ENCODE measurements at regions not wholly inside any gene's neighbourhood (a gene's known extent, or its start where the extent isn't known, plus 50 kb on each side); places are given as distances from the start of the nearest gene placed in this dataset.
"Not testable (repeated sequence)": the region's sequence is repeated elsewhere in the genome, so short reads cannot be mapped to it uniquely, and the experiment has no call there.

DNA sequence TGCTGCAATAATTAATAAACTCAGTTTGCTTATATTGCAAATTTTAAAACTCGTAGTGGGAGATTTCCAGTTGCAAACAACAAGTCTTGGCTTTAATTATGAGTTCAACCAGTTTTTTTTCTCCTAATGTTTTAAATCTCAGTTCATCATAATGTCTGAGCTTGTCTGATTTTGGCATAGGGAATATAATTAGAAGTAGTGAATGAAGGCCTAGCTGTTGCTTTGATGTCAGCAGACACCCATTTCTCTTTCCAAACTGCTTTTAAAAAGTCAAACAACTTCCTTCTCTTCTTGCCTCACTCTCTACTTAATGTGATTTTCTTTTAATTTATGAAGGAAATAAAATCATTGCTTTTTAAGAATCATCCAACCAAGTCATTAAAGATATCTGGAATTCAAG lies 1462.1 kb downstream of the DPP10 start:
- no peak for DNase-seq (ENCODE audit: low spot score)

DNA sequence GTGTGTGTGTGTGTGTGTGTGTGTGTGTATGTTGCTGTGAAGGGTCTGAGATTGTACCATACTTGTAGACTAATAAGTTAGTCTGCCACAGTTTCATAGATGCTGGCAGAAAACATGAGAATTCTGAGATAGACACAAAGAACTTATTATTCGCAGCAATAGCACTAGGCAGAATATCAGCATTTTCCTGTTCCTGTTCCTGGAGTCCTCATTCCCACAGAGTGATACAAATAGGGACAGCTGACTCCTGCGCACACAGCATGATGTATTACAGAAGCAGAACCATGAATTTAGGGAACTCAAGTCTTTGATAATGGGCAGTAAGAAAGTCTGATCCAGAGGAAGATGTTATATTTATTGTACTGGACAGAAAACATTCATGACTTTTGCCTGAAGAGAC lies 1466.3 kb downstream of the DPP10 start:
- no peak for DNase-seq (ENCODE audit: low spot score)

DNA sequence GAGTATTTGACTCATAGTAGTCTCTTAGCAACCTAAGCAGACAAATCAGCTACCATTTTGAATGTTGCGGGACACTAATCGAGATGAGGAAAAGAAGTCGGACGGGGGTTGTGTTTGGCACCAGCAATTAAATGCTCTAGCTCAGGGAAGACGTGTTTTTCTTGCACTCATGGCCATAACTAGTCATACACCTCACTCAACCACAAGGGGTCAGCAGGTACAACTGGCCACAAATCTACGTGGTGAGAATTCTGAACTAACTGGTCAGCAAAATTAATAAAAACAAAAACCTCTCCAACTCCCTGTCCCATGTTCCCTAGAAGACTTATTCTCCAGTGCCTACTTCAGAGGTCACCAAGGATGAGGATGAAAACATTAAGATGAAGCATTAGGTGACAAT lies 1467.8 kb downstream of the DPP10 start:
- no peak for DNase-seq (ENCODE audit: low spot score)

DNA sequence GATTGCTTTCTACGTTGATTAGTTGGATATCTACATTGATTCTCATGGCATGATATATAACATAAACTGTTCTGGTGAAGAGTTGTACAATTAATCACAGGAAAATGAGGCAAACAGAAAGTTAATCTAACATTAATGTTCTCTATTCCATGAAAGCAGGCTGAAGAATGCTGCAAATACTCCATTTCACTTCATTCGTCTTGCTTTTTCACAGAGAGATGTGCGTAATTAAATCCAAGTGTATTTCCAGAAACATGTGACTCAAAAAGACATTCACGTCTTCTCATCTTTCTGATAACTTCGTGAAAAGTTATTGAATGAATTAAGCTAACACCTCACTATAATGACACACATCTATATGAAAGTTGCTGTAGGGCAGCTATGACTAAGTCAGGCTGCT lies 1471.5 kb downstream of the DPP10 start:
- no peak for DNase-seq (ENCODE audit: low spot score)

DNA sequence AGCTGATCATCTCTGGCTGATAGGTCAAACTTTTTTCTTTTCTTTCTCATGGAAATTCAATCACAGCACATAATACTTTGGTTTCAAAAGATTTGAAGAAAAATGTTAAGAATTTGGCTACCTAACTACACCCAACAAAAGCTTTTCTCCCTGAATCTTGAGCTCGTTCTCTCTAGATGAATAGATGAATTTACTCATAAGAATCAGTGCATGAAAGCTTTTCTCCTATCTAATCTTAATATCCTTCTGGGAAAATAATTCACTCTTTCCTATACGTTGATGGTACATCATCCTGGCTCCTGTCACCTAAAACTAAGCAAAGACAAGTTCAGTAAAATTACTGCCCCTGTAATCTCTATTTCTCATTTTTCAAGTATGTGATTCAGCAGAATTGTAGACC lies 1479.1 kb downstream of the DPP10 start:
- DNase-seq (ENCODE audit: low spot score), result no peak

DNA sequence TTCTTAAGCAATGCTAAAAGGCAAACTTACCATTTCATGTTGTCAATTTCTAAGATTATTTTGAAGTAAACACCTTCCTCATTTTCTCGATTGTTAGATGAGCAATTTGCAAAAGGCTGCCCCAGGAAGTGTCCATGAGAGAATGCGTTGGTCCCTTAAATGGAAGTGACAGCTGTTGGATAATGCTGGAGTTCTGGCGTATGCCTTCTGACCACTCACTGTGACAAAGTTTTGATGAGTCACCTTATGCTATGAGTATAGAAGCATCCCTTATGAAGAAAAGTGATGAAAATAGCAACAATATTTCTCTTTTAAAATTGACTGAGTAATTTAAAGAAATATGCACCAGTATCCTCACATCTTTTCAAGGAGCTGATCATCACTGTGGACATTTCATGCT lies 1497.5 kb downstream of the DPP10 start:
- no peak for DNase-seq (ENCODE audit: low spot score)

DNA sequence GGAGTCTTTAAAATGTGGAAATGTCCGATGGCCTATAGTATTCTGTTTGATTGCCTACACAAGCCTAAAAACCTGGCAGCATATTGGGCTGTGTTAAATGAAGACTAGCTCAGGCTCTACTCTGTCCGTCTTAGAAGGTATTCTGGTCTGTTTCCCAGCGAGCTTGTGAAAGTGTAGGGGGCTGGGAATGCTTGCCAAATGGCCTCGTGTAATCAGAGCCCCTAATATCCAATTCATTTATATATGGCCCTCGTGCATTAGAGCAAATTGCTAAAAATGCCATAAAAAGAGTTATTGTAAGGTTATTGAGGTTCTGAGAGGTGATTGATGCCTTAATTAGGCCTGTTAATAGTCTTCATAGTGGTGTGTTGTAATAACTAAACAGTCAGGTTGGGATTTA lies 1500.4 kb downstream of the DPP10 start:
- no peak for DNase-seq (ENCODE audit: low spot score)

DNA sequence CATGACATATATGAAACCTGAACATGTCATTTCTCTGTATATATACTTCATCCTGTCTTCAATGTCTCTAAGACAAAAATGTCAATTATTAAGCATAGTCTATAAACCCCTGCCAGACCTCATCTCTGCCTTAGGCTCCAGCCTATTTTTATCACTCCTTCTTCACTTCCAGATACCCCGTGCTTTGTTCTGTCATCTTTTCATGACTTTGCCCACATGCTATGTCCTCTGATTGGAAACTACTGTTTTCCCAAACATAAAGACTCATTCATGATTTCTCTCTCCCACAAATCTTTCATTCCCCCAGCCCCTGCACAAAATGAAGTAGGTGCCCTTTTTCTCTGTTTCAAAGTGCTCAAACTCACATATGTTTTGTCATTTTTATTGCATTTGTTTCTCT lies 1503.9 kb downstream of the DPP10 start:
- DNase-seq (ENCODE audit: low spot score), result no peak

DNA sequence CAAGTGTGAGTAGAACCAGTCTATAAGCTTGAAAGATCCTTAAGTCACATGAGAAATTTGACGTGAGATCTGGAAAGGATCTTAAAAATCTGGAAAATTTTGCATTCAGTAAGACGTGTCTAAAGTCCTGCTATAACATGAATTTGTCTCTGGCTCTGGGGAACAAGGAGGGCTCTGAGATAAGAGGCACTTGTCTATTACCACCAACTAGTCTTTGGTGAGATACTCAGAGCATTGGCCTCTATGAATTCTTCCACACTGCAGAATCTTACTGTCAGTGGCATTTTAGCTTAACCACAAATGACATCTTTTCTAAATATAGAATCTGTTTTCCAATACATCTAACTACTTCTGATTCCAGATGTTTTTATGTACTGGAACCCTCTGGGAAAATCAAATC lies 1504.5 kb downstream of the DPP10 start:
- no peak for DNase-seq (ENCODE audit: low spot score)

DNA sequence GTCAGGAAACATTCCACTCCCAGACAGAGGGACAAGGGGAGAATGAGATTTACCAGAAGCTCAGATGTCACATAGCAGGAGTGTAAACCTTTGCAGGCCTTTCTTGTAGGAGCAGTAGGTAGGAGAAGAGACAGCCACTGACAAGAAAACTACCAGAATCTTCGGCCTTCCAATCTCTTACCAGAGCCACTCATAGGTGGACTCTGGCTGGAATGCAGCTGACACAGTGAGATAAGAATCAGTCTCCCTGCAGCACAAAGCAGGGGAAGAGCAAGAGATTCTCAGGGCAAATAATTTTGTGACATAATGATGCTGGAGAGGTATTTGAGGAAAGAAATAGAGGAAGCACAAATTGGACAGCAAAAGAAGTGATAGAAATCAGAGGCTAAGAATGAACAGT lies 1534.5 kb downstream of the DPP10 start:
- no peak for DNase-seq (ENCODE audit: low spot score)

DNA sequence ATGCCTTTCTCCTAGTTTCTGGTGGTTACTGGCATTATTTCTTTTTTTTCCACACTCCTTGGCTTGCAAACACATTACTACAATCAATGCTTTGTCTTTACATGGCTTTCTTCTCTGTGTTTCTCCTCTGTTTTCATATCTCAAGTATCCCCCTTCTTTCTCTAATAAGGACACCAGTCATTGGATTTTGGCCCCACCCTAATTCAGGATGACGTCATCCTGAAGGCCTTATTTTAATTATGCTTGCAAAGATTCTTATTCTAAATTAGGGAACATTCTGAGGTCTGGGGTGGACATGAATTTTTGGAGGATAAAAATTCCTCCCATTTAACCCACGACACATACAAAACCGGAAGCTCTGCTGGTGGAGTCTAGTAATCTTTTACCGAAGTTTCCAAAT lies 1556.6 kb downstream of the DPP10 start:
- no peak for DNase-seq (ENCODE audit: low spot score)

DNA sequence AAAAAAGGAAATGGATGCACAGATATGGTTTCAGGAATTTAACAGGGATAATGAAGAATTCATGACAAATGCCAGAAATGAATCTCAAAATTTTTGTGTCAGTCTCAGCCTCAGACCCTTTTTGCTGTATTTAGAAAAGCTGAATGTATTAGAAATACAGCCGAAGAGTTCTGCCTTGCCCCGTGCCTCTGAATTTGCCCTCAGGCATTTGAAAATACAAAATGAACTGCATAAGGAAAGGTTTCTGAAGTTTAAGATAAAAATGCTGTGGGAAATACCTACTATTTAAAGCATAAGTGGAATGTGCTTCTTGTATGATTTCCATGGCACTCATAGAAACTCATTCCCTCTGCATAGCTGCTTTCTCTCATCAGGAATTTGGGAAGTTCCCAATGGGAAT lies 1580.6 kb downstream of the DPP10 start:
- no peak for DNase-seq (ENCODE audit: low spot score)

DNA sequence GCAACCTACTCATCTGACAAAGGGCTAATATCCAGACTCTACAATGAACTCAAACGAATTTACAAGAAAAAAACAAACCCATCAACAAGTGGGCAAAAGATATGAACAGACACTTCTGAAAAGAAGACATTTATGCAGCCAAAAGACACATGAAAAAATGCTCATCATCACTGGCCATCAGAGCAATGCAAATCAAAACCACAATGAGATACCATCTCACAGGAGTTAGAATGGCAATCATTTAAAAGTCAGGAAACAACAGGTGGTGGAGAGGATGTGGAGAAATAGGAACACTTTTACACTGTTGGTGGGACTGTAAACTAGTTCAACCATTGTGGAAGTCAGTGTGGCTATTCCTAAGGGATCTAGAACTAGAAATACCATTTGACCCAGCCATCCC lies 1596.3 kb downstream of the DPP10 start:
- DNase-seq (ENCODE audit: low spot score), result not testable (repeated sequence)

DNA sequence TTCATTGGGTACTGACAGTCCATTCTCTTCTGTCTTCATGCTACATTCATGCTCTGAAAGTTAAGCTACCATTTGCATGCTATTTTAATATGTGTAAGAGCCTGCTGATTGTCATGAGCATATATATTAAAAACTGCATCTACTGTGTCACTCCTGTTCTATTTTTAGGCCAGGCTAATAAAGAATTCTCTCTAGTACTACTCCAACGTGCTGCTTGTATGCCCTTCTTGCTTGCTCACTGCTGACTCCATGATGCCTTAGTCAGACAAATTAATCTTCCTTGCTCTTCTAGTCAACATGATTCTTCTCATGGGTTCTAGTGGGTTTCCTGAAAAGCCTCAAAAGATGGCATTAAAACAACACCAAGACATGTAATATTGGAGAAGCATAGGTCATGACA lies 1600.1 kb downstream of the DPP10 start:
- DNase-seq (ENCODE audit: low spot score), result no peak

DNA sequence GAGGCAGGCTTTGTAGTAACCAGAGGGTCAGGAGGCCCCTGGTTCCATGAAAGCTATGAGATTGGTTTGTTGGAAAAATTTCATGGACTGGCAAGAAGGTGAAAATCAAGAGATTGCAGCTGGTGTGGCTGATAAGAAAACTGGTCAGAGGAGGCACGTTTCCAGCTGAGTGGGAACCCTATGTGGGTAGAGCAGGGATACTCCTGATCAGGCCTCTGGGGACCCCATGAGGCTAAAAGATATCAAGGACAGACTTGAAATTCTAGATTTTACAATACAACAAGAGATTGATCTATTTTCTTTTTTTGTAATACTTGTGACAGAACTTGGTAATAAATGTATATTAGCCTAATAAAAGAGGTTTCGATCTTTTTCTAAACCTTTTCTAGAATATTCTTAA lies 1615.1 kb downstream of the DPP10 start:
- DNase-seq (ENCODE audit: low spot score), result no peak

DNA sequence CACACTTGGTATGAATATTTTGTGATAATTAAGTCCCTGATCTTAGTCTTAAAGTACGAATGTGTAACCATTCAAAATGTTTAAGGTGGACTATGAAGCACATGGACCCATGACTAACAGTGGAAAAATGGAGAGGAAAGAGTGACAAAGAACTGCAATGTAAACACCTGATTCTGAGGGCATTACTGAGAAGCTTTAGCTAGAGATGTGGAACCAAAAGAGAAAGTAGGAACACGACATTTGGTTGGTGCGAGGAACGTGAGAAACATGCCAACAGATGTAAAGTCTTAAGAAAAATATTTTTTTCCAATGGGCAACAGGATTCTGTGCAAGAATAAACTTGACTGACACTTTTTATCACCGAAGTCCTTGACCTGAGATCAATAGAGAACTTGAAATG lies 1618.6 kb downstream of the DPP10 start:
- no peak for DNase-seq (ENCODE audit: low spot score)

DNA sequence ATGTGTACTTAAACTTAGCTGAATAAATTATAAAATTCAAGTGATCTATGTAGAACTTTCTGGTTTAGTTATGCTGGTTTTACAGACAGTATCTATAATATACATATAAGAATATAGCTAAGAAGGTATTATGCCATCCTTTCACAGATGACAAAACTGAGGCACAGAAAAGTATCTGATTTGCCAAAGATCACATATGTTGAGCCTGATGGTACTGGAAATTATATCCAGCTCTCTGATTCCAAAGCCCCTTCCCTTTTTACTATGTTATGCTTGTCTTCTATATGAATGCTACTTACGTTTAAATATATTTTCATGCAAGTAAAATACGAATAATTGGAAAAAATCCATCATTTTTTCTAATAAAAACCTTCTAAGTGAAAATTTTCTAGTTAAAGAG lies 1631.3 kb downstream of the DPP10 start:
- DNase-seq (ENCODE audit: low spot score), result no peak

DNA sequence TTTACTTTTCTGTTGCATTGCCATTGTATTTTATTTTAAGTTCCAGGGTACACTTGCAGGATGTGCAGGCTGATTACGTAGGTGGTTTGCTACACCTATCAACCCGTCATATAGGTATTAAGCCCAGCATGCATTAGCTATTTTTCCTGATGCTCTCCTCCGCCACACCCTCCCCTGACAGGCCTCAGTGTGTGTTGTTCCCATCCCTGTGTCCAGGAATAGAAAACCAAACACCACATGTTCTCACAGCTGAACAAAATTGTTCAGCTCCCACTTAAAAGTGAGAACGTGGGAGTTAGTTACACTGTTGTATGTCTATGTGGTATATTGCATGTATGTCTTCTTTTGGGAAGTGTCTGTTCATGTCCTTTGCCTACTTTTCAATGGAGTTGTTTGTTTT lies 1631.7 kb downstream of the DPP10 start:
- no peak for DNase-seq (ENCODE audit: low spot score)

DNA sequence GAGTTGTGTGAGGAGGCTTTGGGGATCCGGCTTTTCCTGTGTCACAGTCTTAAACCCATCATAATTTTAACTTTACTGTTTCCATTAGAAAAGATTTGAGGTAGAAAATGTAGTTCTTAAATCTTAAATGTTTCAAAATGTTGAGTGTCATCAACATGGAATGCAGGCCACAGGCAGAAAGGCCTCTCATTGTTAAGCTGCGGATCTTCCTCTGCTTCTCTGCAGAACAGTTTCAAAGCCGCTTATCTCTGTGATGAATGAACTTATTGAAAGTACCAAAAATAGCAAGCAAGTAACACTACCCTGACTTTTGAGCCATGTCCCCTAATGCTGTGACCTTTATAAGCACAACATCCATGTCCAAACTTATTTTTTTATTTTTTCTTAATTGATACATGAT lies 1645.8 kb downstream of the DPP10 start:
- no peak for DNase-seq (ENCODE audit: low spot score)

DNA sequence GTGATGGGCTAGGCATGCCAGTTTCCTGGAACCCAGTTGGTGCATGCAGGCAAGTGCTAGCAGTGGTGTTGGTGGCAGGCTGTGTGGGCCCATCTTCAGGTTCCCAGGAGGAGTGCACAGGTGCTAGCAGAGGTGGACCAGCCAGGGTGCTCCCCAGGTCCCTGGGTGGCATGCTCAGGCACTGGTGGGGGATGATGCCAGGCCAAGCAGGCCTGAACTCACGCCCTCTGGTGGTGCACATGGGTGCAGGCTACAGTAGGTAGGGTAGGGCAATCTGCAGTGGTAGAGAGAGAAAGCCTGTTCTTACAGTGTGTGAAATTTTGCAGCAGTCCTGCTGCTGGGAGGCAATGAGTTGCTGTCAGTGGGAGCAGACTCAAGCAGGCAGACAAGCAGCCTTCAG lies 1651.8 kb downstream of the DPP10 start:
- peak; percentile 9 for DNase-seq (ENCODE audit: low spot score)

DNA sequence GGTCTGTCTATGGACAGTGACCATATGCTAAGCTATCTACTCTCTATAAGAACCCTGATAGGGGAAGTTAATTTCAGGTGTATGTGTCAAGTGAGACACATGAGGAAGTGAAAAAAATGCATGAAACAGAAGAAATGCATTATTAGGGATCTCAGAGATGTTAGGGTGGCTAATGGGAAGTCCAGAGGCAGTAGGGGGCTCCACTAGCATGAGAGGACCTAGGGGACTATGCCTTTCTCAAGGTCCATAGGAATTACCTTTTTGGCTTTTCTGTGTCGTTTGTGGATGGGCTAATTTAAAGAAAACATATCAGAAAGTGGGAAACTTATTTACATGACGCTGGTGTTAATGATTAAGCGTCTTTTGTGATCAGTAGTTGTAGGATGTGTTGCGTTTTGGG lies 1653.2 kb downstream of the DPP10 start:
- no peak for DNase-seq (ENCODE audit: low spot score)

DNA sequence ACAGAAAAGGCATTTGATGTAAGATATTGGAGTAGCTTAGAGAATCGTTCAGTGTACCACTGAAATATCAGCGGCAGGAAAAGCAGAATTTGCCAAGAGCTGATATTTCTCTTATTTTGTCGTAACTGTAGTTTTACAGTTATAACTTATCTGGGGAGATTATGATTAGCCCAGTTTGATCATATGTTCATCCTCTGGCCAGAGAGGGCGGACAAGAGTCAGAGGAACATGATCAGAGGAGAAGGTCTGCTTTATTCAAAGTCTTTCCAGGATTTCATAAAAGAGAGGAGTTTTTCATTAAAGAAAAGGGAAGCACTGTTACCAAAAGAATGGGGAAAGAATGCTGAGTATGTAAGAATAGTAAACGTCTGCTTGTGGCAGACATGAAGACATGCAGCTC lies 1655.6 kb downstream of the DPP10 start:
- DNase-seq (ENCODE audit: low spot score), result no peak

DNA sequence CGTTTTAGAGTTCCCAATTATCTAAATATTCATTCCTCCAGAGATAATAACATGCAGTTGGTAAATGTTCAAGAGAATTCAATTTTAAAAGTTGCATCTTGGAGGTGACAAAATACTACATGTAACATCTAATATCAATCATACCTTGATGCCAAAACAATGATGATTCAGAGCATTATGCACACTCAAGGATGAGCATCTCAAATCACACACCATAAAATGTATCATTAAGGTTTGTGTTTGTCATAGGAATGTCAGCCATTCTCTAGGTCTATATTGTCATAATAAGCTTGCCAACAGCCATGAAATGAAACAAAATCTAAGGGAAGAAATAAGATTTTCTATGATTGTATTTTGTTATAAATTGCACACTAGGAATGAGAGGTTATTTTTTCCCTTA lies 1667.0 kb downstream of the DPP10 start:
- DNase-seq (ENCODE audit: low spot score), result no peak

DNA sequence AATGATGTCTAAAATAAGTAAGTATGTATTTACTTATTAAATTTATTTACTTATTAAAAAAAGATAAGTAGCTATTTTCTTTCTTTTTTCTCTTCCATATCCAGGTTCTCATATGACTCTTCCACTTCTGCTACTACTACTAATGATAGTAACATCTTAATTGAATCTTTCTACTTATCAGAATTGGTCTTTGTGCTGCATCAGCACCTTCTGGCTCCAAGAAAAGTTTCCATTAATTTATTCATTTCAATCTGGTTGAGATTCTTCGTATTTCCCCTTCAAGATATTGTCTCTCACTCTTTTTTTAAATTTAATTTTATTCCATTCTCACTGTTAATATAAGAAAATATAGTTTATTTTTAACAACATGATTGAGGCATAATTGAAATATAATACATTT lies 1675.4 kb downstream of the DPP10 start:
- DNase-seq (ENCODE audit: low spot score), result no peak

DNA sequence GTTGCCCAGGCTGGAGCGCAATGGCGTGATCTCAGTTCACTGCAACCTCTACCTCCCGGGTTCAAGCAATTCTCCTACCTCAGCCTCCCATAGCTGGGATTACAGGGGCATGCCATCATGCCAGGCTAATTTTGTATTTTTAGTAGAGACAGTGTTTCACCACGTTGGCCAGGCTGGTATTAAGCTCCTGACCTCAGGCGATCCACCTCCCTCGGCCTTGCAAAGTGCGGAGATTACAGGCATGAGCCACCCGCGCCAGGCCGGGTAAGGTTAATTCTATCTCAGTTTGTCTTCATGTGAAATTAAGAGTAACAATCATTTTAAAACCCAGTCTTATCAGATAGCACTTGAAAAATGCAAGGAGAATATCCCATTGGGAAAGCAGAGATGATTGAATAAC lies 1681.7 kb upstream of the DDX18 start:
- DNase-seq (ENCODE audit: low spot score), result no peak

All from NAMALWA (cell line).